ENCODE measurements at regions not wholly inside any gene's neighbourhood (a gene's known extent, or its start where the extent isn't known, plus 50 kb on each side); places are given as distances from the start of the nearest gene placed in this dataset.

DNA sequence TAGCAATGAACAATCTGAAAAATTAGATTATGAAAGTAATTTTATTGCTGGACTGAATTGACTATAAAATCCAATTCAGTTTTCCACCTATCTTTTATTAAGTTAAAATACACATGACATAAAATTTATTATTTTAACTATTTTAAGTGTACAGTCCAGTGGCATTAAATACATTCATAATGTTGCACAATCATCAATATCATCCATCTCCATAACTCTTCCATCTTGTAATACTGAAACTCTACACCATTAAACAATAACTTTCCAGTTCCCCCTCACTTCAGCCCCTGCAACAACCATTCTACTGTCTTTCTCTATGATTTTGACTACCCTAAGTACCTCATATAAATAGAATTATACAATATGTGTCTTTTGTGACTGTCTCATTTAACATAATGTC is 200.6 kb upstream of the ITGA1 start:
- TF ChIP-seq, protein P1, sequence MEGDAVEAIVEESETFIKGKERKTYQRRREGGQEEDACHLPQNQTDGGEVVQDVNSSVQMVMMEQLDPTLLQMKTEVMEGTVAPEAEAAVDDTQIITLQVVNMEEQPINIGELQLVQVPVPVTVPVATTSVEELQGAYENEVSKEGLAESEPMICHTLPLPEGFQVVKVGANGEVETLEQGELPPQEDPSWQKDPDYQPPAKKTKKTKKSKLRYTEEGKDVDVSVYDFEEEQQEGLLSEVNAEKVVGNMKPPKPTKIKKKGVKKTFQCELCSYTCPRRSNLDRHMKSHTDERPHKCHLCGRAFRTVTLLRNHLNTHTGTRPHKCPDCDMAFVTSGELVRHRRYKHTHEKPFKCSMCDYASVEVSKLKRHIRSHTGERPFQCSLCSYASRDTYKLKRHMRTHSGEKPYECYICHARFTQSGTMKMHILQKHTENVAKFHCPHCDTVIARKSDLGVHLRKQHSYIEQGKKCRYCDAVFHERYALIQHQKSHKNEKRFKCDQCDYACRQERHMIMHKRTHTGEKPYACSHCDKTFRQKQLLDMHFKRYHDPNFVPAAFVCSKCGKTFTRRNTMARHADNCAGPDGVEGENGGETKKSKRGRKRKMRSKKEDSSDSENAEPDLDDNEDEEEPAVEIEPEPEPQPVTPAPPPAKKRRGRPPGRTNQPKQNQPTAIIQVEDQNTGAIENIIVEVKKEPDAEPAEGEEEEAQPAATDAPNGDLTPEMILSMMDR (IDR thresholded peaks at IDR 0.05; ENCODE audit: low read depth, low read length, missing control alignments) = no peak
- in situ Hi-C loops (cut with HindIII; ENCODE audit: low sequenced_read_pairs) = no loop called here
- DNase-seq (ENCODE audit: low read depth) = no peak
- H3K4me3 ChIP-seq (ENCODE audit: low read depth, low read length) = no peak overlapping the region

DNA sequence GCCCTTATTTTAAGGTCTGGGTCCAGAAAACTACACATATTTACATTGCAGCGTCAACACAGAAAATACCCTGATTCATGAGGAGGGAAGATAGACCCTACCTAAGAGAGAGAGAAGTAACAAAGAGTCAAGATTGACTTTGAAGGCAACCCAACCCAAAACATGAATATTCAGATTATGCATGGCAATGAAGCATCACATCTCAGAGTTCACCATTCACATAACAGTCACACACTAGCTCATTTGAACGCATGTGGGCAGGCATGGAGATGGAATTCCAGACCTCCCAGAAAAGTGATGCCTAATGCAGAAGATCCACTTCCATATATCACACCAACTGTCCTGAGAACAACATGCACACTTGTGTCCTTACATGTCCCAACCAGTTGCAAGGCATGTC is 190.1 kb upstream of the ITGA1 start:
- DNase-seq (ENCODE audit: low read depth) = no peak

DNA sequence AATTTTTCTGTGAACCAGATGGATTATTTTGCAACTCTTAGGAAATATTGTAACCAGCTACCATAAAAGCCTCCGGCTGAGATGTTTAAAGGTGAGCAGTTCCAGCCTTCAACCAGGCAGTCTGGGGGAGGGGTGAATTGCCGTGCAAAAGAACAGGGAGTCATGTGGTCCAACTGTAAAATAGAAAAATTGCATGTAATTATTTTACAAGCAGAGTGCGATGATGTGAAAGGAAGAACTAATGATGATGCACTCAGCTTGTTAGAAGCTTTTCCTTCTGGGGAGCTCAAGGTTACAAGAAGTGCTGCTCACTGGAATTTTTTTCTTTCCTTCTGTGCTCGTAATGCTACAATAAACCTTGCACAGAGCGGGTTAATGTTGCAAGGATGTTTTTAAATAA is 188.7 kb upstream of the ITGA1 start:
- in situ Hi-C loops (cut with HindIII; ENCODE audit: low sequenced_read_pairs) = no loop called here
- TF ChIP-seq, protein P1 (IDR thresholded peaks at IDR 0.05; ENCODE audit: low read depth, low read length, missing control alignments) = no peak
- no peak for DNase-seq (ENCODE audit: low read depth)
- H3K4me3 ChIP-seq (ENCODE audit: low read depth, low read length) = no peak overlapping the region

More for the DNA sequence above, 190.1 kb upstream of the ITGA1 start:
- no peak overlapping the region for H3K4me3 ChIP-seq (ENCODE audit: low read depth, low read length)
- in situ Hi-C loops (cut with HindIII; ENCODE audit: low sequenced_read_pairs) = no loop called here
- TF ChIP-seq, protein P1 (IDR thresholded peaks at IDR 0.05; ENCODE audit: low read depth, low read length, missing control alignments) = no peak

DNA sequence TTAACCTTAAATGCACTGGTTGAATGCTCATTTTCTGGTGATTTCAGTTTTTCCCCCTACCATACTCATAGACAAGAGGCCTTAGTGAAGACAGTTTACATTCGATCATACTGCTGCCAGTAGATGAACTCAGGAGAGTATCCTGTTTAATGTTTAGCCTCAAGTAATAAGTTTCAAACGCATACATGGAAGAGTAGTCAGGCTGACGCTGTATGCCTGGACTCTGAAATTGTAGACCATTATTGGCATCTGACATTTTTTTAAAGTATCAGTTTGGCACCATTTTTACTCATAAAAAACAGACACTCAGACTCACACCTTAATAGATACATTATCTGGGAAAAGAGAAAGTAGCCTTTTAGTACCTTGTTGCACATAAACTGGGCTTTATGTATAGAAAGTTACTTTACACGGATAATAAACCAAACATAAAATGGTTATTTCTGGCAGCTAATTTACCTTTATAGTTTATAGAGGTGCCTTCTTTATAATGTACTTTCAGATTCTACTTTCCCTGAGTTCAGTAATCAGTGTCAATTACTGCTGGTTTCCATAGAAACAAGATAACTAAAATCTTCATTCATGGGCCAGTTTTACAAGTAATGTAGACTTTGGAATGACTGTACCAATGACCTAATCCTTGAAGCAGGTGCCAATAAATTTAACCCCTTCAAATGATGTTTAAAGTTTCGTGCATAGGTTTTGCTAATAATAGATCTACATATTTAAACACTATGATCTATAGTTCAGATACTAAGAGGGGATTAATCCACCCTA is 183.8 kb upstream of the ITGA1 start:
- TF ChIP-seq, protein P1 (IDR thresholded peaks at IDR 0.05; ENCODE audit: low read depth, low read length, missing control alignments) = no peak
- in situ Hi-C loops (cut with HindIII; ENCODE audit: low sequenced_read_pairs) = no loop called here
- H3K4me3 ChIP-seq (ENCODE audit: low read depth, low read length) = no peak overlapping the region
- no peak for DNase-seq (ENCODE audit: low read depth)

DNA sequence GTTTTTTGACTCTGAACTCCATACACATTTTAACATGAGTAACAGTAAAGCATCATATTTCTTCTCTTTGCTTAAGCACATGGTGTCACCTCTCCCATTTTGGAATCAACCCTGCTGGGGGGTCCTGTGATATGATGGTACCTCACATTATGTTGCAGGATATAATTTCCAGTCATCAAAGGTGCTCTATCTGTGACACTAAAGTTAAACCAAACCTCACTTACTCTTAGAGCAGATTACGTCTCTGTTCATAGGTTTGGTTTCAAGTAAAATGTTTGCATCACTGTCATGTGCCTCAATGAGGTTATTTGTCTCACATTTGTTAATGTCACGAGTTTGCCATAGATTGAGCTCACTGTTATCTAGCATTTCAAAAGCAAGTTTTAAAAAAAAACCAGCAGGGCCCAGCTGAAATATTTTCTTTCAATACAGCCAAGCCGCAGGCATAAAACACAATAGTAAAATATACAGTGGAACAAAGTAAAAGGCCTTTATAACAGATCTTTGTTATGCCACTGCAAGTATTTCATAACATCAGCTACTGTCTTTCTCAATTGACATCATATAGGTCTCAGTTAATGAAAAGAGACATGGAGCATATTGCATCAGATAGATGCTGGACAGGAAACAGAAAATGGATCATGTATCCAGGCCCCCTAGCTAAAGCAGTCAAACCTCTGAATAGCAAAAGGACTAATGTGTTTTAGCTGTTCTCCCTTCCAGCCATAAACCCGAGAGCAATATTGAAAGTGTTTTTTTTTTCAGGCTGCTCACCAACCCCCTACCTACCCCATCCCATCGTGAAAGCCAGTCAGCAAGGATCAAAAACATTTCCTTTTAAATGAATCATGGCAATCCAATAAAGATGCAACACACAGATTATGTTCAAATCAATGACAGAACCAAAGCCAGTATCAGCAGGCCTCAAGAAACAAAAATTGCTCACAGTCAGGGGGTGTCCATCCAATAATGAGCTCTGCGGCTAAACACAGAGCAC is 182.1 kb upstream of the ITGA1 start:
- DNase-seq (ENCODE audit: low read depth) = no peak
- TF ChIP-seq, protein P1 (IDR thresholded peaks at IDR 0.05; ENCODE audit: low read depth, low read length, missing control alignments) = no peak
- in situ Hi-C loops (cut with HindIII; ENCODE audit: low sequenced_read_pairs) = no loop called here

DNA sequence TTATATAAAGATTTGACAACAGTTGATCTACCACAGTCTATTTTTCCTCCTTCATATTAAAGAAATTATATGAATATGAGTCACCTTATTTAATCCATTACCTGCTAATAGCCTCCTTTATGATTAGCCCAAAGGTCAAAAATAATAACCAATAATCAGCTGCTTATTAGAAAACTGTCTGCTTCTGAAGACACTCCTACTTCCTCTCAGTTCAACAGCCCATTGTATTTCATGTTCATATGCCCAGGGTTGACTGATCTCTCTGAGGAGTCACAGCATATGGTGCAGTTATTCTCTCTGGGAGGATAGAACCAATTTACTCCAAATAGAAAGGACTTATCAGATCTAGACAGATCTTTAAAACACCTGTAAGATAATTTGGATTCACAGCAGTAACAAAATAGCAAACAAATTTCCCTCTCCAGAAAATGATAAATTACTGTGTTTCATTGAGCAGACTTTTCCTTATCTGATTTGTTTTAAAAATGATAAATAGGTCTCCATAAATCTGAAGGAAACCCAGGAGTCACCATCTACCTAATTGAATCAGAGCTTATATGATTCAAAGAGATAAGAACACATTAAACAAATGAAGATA is 180.4 kb upstream of the ITGA1 start:
- no peak for DNase-seq (ENCODE audit: low read depth)
- no peak overlapping the region for H3K4me3 ChIP-seq (ENCODE audit: low read depth, low read length)
- TF ChIP-seq, protein P1 (IDR thresholded peaks at IDR 0.05; ENCODE audit: low read depth, low read length, missing control alignments) = no peak
- in situ Hi-C loops (cut with HindIII; ENCODE audit: low sequenced_read_pairs) = no loop called here

More for the DNA sequence above, 182.1 kb upstream of the ITGA1 start:
- H3K4me3 ChIP-seq (ENCODE audit: low read depth, low read length) = no peak overlapping the region
